SHP77 treated with DMSO at 0.1 percent for 48 hours (cell line): ENCODE measurements at regions not wholly inside any gene's neighbourhood (a gene's known extent, or its start where the extent isn't known, plus 50 kb on each side); places are given as distances from the start of the nearest gene placed in this dataset.

Experiments
- DNase-seq: peaks from one replicate; lab custom pipeline; 2025; lab: John Stamatoyannopoulos, UW

- no peak for DNase-seq
These were observed 80.5 kb upstream of the FAM47C start for GRCh38 chrX:36927712-36928111.

- DNase-seq = no peak
These were observed 77.7 kb upstream of the FAM47C start for GRCh38 chrX:36930491-36930890.

GRCh38 chrX:36947214-36947613 is 61.0 kb upstream of the FAM47C start:
- DNase-seq = no peak

GRCh38 chrX:36950495-36951253 is 57.5 kb upstream of the FAM47C start:
- DNase-seq = no peak

GRCh38 chrX:36957425-36958328 is 50.5 kb upstream of the FAM47C start:
- DNase-seq = no peak
